CD4-positive, alpha-beta T cell treated with Interleukin-6 at 100 ng/mL for 8 hours (primary cell): ENCODE measurements at regions not wholly inside any gene's neighbourhood (a gene's known extent, or its start where the extent isn't known, plus 50 kb on each side); places are given as distances from the start of the nearest gene placed in this dataset.

Source experiments
- DNase-seq: peaks from one replicate; pipeline ENCODE4 v3.0.0-alpha.2; 2020; ENCODE audit warnings: mixed read lengths, low spot score

- no peak for DNase-seq
Measured at GRCh38 chr17:77501751-77502625, 361.2 kb downstream of the SEC14L1 start.

- DNase-seq = no peak
Measured at GRCh38 chr17:77502626-77503292, 362.0 kb downstream of the SEC14L1 start.

- DNase-seq = no peak
Measured at GRCh38 chr17:77503293-77503655, 362.5 kb downstream of the SEC14L1 start.

- DNase-seq = no peak
Measured at GRCh38 chr17:77503916-77504651, 363.3 kb downstream of the SEC14L1 start.

- DNase-seq = no peak
Measured at GRCh38 chr17:77504652-77505155, 363.9 kb downstream of the SEC14L1 start.

GRCh38 chr17:77505181-77505639 lies 364.4 kb downstream of the SEC14L1 start:
- no peak for DNase-seq

- DNase-seq = no peak
Measured at GRCh38 chr17:77506371-77506991, 365.7 kb downstream of the SEC14L1 start.

GRCh38 chr17:77507111-77507885 lies 366.5 kb downstream of the SEC14L1 start:
- DNase-seq = no peak

- DNase-seq = no peak
Measured at GRCh38 chr17:77508047-77508715, 367.4 kb downstream of the SEC14L1 start.

GRCh38 chr17:77509089-77509488 lies 368.3 kb downstream of the SEC14L1 start:
- DNase-seq = no peak

GRCh38 chr17:77509599-77509998 lies 368.8 kb downstream of the SEC14L1 start:
- no peak for DNase-seq

- no peak for DNase-seq
Measured at GRCh38 chr17:77510133-77510796, 369.5 kb downstream of the SEC14L1 start.

GRCh38 chr17:77511514-77512061 lies 370.8 kb downstream of the SEC14L1 start:
- DNase-seq = no peak

- no peak for DNase-seq
Measured at GRCh38 chr17:77512062-77512946, 371.5 kb downstream of the SEC14L1 start.

- DNase-seq = no peak
Measured at GRCh38 chr17:77513045-77513444, 372.3 kb downstream of the SEC14L1 start.

GRCh38 chr17:77515227-77515626 lies 374.5 kb downstream of the SEC14L1 start:
- DNase-seq = no peak

- DNase-seq = no peak
Measured at GRCh38 chr17:77516902-77517301, 376.1 kb downstream of the SEC14L1 start.

GRCh38 chr17:77521076-77521475 lies 380.3 kb downstream of the SEC14L1 start:
- DNase-seq = no peak

- no peak for DNase-seq
Measured at GRCh38 chr17:77523540-77523939, 382.8 kb downstream of the SEC14L1 start.
